Upper lobe of right lung (tissue), 1 donor: ENCODE measurements at regions not wholly inside any gene's neighbourhood (a gene's known extent, or its start where the extent isn't known, plus 50 kb on each side); places are given as distances from the start of the nearest gene placed in this dataset.
"Not testable (repeated sequence)": the region's sequence is repeated elsewhere in the genome, so short reads cannot be mapped to it uniquely, and the experiment has no call there.

Source experiments
- ATAC-seq: fragments of 200-7000 bp; cut with Tn5 transposase; one replicate; pipeline ENCODE4 v1.9.1; 2020; ENCODE audit warnings: mild to moderate bottlenecking, moderate library complexity
- DNase-seq: peaks from one replicate; pipeline ENCODE4 v3.0.0-alpha.2; 2020
- H3K27ac ChIP-seq: fragments of 200-600 bp; one replicate; pipeline ENCODE4 v1.8.0; 2022
- H3K27me3 ChIP-seq: fragments of 200-600 bp; one replicate; pipeline ENCODE4 v1.8.0; 2022; ENCODE audit warnings: mild to moderate bottlenecking
- H3K36me3 ChIP-seq: fragments of 200-600 bp; one replicate; pipeline ENCODE4 v1.8.0; 2022
- H3K4me1 ChIP-seq: fragments of 200-600 bp; one replicate; pipeline ENCODE4 v1.8.0; 2022
- H3K4me3 ChIP-seq: fragments of 200-600 bp; one replicate; pipeline ENCODE4 v1.8.0; 2022; ENCODE audit warnings: mild to moderate bottlenecking
- H3K9me3 ChIP-seq: fragments of 200-600 bp; one replicate; pipeline ENCODE4 v1.8.0; 2022
- intact Hi-C: fragments of 100-400 bp; cut with DNase I; formaldehyde crosslinking; loops from one replicate; pipeline ENCODE4 v1.11.0; 2022
- donor health status: DM: no; HTN: yes; CAD: no; lungs with severe emphysema.

GRCh38 chr1:83457735-83458248 lies 541.1 kb downstream of the TTLL7 start:
- H3K9me3 ChIP-seq, H3K4me3 ChIP-seq, H3K27ac ChIP-seq, H3K27me3 ChIP-seq, H3K4me1 ChIP-seq, intact Hi-C loops, DNase-seq, H3K36me3 ChIP-seq: not testable (repeated sequence)
- ATAC-seq = peak; percentile 87

GRCh38 chr1:83457281-83457680 lies 541.7 kb downstream of the TTLL7 start:
- H3K4me1 ChIP-seq, H3K27me3 ChIP-seq, H3K36me3 ChIP-seq, intact Hi-C loops, H3K4me3 ChIP-seq, H3K9me3 ChIP-seq, DNase-seq, H3K27ac ChIP-seq, ATAC-seq: not testable (repeated sequence)

GRCh38 chr1:83455753-83456152 lies 543.2 kb downstream of the TTLL7 start:
- DNase-seq, H3K27ac ChIP-seq, H3K27me3 ChIP-seq, ATAC-seq, H3K36me3 ChIP-seq, H3K4me1 ChIP-seq, H3K4me3 ChIP-seq, intact Hi-C loops, H3K9me3 ChIP-seq: not testable (repeated sequence)

- H3K27ac ChIP-seq, H3K9me3 ChIP-seq, H3K27me3 ChIP-seq, H3K36me3 ChIP-seq, DNase-seq, H3K4me1 ChIP-seq, H3K4me3 ChIP-seq, intact Hi-C loops, ATAC-seq: not testable (repeated sequence)
Measured at GRCh38 chr1:83445873-83446272, 553.1 kb downstream of the TTLL7 start.

- intact Hi-C loops, ATAC-seq: not testable (repeated sequence)
Measured at GRCh38 chr1:83442412-83442811, 556.5 kb downstream of the TTLL7 start.

GRCh38 chr1:83440586-83440985 lies 558.3 kb downstream of the TTLL7 start:
- intact Hi-C loops, H3K27me3 ChIP-seq, DNase-seq, H3K4me3 ChIP-seq, H3K36me3 ChIP-seq, H3K4me1 ChIP-seq, H3K27ac ChIP-seq, ATAC-seq, H3K9me3 ChIP-seq: not testable (repeated sequence)

More at GRCh38 chr1:83442412-83442811, 556.5 kb downstream of the TTLL7 start:
- not testable (repeated sequence) for H3K27ac ChIP-seq, DNase-seq, H3K4me1 ChIP-seq, H3K4me3 ChIP-seq, H3K27me3 ChIP-seq, H3K36me3 ChIP-seq, H3K9me3 ChIP-seq

GRCh38 chr1:83440021-83440420 lies 558.9 kb downstream of the TTLL7 start:
- H3K4me3 ChIP-seq, H3K27ac ChIP-seq, H3K36me3 ChIP-seq, H3K27me3 ChIP-seq, H3K9me3 ChIP-seq, intact Hi-C loops, DNase-seq, H3K4me1 ChIP-seq, ATAC-seq: not testable (repeated sequence)

- H3K4me3 ChIP-seq, ATAC-seq, DNase-seq, H3K9me3 ChIP-seq, H3K27ac ChIP-seq, H3K36me3 ChIP-seq, H3K27me3 ChIP-seq, H3K4me1 ChIP-seq, intact Hi-C loops: not testable (repeated sequence)
Measured at GRCh38 chr1:83438316-83438715, 560.6 kb downstream of the TTLL7 start.

- H3K36me3 ChIP-seq, ATAC-seq, H3K4me3 ChIP-seq, H3K9me3 ChIP-seq, H3K27me3 ChIP-seq, DNase-seq, H3K27ac ChIP-seq, H3K4me1 ChIP-seq, intact Hi-C loops: not testable (repeated sequence)
Measured at GRCh38 chr1:83435336-83435735, 563.6 kb downstream of the TTLL7 start.

- H3K36me3 ChIP-seq, DNase-seq, ATAC-seq, H3K4me3 ChIP-seq, H3K27me3 ChIP-seq, H3K4me1 ChIP-seq, intact Hi-C loops, H3K9me3 ChIP-seq, H3K27ac ChIP-seq: not testable (repeated sequence)
Measured at GRCh38 chr1:83427566-83427965, 571.4 kb downstream of the TTLL7 start.

GRCh38 chr1:83423382-83423781 lies 575.5 kb downstream of the TTLL7 start:
- H3K36me3 ChIP-seq, intact Hi-C loops, H3K27ac ChIP-seq, H3K4me1 ChIP-seq, ATAC-seq, H3K27me3 ChIP-seq, H3K4me3 ChIP-seq, H3K9me3 ChIP-seq, DNase-seq: not testable (repeated sequence)
